HEK293 (cell line): ENCODE measurements at regions not wholly inside any gene's neighbourhood (a gene's known extent, or its start where the extent isn't known, plus 50 kb on each side); places are given as distances from the start of the nearest gene placed in this dataset.

Source experiments
- ZBTB8A ChIP-seq: fragments of 450-650 bp; formaldehyde crosslinking; IDR thresholded peaks from 2 replicates; pipeline ENCODE4 v1.5.1; 2016; ENCODE audit warnings: missing biosample characterization, missing genetic modification characterization
- ZNF426 ChIP-seq: fragments of 450-650 bp; formaldehyde crosslinking; IDR thresholded peaks from 2 replicates; pipeline ENCODE4 v1.5.1; 2017; ENCODE audit warnings: missing biosample characterization, missing genetic modification characterization, mild to moderate bottlenecking, inconsistent platforms, moderate library complexity
- ZNF555 ChIP-seq: fragments of 450-650 bp; formaldehyde crosslinking; conservative IDR thresholded peaks from 2 replicates; pipeline ENCODE4 v1.5.1; 2017; ENCODE audit warnings: missing biosample characterization, mild to moderate bottlenecking, missing genetic modification characterization, inconsistent platforms
- ZNF660 ChIP-seq: fragments of 450-650 bp; IDR thresholded peaks from 2 replicates; pipeline ENCODE4 v1.5.1; 2018; ENCODE audit warnings: missing biosample characterization, mild to moderate bottlenecking, missing genetic modification characterization
- TF ChIP-seq, protein P1 (sequence below): fragments of 450-650 bp; formaldehyde crosslinking; IDR thresholded peaks from 2 replicates; pipeline ENCODE4 v1.5.1; 2016; ENCODE audit warnings: missing biosample characterization, missing genetic modification characterization
- TF ChIP-seq, protein P2 (sequence below): fragments of 450-650 bp; formaldehyde crosslinking; optimal IDR thresholded peaks from 2 replicates; pipeline ENCODE3; 2016; ENCODE audit warnings: missing biosample characterization, mild to moderate bottlenecking, missing genetic modification characterization

DNA sequence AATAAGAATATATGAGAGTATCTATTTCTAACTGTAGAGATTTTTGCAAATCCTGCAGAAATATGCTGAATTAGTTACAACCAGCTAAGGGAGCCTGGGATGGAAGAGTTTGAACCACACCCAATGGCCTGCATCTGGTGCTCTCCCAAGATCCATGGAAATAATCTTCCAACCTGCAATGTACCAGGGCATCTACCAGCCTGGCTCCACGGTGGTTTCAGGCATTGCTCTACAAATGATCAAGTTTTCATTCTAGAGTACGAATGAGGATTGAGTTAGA is 61.4 kb upstream of the IL1R1 start:
- TF ChIP-seq, protein P1, sequence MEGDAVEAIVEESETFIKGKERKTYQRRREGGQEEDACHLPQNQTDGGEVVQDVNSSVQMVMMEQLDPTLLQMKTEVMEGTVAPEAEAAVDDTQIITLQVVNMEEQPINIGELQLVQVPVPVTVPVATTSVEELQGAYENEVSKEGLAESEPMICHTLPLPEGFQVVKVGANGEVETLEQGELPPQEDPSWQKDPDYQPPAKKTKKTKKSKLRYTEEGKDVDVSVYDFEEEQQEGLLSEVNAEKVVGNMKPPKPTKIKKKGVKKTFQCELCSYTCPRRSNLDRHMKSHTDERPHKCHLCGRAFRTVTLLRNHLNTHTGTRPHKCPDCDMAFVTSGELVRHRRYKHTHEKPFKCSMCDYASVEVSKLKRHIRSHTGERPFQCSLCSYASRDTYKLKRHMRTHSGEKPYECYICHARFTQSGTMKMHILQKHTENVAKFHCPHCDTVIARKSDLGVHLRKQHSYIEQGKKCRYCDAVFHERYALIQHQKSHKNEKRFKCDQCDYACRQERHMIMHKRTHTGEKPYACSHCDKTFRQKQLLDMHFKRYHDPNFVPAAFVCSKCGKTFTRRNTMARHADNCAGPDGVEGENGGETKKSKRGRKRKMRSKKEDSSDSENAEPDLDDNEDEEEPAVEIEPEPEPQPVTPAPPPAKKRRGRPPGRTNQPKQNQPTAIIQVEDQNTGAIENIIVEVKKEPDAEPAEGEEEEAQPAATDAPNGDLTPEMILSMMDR (tag by site-specific recombination) = no peak
- no peak for TF ChIP-seq ZNF426 (tag by site-specific recombination)
- no peak for TF ChIP-seq ZNF555 (tag by site-specific recombination)
- no peak for TF ChIP-seq ZNF660 (tag by site-specific recombination)
- TF ChIP-seq, protein P2, sequence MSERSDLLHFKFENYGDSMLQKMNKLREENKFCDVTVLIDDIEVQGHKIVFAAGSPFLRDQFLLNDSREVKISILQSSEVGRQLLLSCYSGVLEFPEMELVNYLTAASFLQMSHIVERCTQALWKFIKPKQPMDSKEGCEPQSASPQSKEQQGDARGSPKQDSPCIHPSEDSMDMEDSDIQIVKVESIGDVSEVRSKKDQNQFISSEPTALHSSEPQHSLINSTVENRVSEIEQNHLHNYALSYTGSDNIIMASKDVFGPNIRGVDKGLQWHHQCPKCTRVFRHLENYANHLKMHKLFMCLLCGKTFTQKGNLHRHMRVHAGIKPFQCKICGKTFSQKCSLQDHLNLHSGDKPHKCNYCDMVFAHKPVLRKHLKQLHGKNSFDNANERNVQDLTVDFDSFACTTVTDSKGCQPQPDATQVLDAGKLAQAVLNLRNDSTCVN = no peak
- no peak for TF ChIP-seq ZBTB8A (tag by site-specific recombination)
